VCaP (cell line): ENCODE measurements at regions not wholly inside any gene's neighbourhood (a gene's known extent, or its start where the extent isn't known, plus 50 kb on each side); places are given as distances from the start of the nearest gene placed in this dataset.

Experiments
- H3K27ac ChIP-seq: fragments of 450-650 bp; 2 replicates; pipeline ENCODE4 v1.5.1; 2017
- CTCF ChIP-seq: fragments of 450-650 bp; conservative IDR thresholded peaks from 2 replicates; pipeline ENCODE4 v1.5.1; 2017; ENCODE audit warnings: mild to moderate bottlenecking, moderate library complexity

- no peak overlapping the region for H3K27ac ChIP-seq
- no peak for TF ChIP-seq CTCF
Measured at GRCh38 chr2:52536929-52537460, 1230.6 kb upstream of the CHAC2 start.

- TF ChIP-seq CTCF: no peak
Measured at GRCh38 chr2:52532956-52533355, 1234.6 kb upstream of the CHAC2 start.

GRCh38 chr2:52526735-52527134 is 1240.9 kb upstream of the CHAC2 start:
- H3K27ac ChIP-seq: no peak overlapping the region
- no peak for TF ChIP-seq CTCF

More at GRCh38 chr2:52532956-52533355, 1234.6 kb upstream of the CHAC2 start:
- H3K27ac ChIP-seq: no peak overlapping the region

GRCh38 chr2:52520644-52521043 is 1247.0 kb upstream of the CHAC2 start:
- H3K27ac ChIP-seq: no peak overlapping the region
- no peak for TF ChIP-seq CTCF

DNA sequence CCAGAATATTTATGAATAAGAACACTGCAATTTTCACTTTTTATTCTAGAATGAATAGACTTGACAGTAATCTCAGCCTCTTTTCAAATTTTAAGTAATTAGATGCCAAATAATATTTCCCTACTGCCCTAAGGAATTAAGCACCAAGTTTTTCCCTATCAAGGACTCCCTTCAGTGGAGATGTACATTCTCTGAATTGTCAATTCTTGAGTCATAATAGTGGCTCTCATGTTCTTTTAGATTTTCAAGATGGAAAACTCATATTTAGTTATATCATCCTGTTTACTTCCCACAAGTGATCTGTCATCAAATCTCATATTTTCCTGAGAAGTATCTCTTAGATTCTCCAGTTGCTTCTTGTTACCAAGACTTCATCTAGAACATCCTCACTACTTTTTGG is 1248.9 kb upstream of the CHAC2 start:
- no peak overlapping the region for H3K27ac ChIP-seq
- TF ChIP-seq CTCF: no peak

GRCh38 chr2:52512760-52513159 is 1254.8 kb upstream of the CHAC2 start:
- TF ChIP-seq CTCF: no peak
- no peak overlapping the region for H3K27ac ChIP-seq

- no peak for TF ChIP-seq CTCF
- H3K27ac ChIP-seq: no peak overlapping the region
Measured at GRCh38 chr2:52510432-52510831, 1257.2 kb upstream of the CHAC2 start.

DNA sequence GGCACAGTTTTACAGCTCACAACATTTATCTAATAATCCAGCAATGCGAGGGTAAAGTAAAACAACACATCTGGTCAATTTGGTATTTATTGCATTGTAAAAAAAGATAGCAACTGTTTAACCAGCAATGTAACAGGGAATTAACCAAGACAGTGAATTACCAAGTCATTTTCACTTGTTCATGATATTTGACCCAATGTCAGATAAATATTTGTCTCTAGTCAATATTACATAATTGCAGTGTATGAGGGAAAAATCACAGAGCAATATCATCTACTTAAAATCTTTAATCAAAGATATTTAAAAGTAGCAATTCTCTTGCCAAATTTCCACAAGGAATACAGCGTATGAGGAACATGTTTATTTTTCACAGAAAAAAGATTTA is 1265.1 kb upstream of the CHAC2 start:
- no peak overlapping the region for H3K27ac ChIP-seq
- TF ChIP-seq CTCF: no peak
